Type B pancreatic cell (in vitro differentiated cells): ENCODE measurements at regions not wholly inside any gene's neighbourhood (a gene's known extent, or its start where the extent isn't known, plus 50 kb on each side); places are given as distances from the start of the nearest gene placed in this dataset.

Experiments
- DNase-seq: peaks from one replicate; pipeline ENCODE4 v3.0.0; 2021; ENCODE audit warnings: mixed read lengths; ENCODE audit not compliant: unreplicated experiment; ENCODE audit errors: extremely low spot score
- H3K27ac Mint-ChIP-seq: 2 replicates; pipeline ENCODE4 v1.8.0; 2021; ENCODE audit warnings: mild to moderate bottlenecking, mixed read lengths
- H3K27me3 Mint-ChIP-seq: 2 replicates; pipeline ENCODE4 v1.8.0; 2021; ENCODE audit warnings: mixed read lengths
- H3K36me3 Mint-ChIP-seq: 2 replicates; pipeline ENCODE4 v1.8.0; 2021; ENCODE audit warnings: mixed read lengths
- H3K4me1 Mint-ChIP-seq: one replicate; pipeline ENCODE4 v1.8.0; 2021; ENCODE audit warnings: mixed read lengths; ENCODE audit not compliant: unreplicated experiment
- H3K4me3 Mint-ChIP-seq: 2 replicates; pipeline ENCODE4 v1.8.0; 2021; ENCODE audit warnings: mild to moderate bottlenecking, mixed read lengths
- H3K9me3 Mint-ChIP-seq: 2 replicates; pipeline ENCODE4 v1.8.0; 2021; ENCODE audit warnings: mixed read lengths
- CTCF ChIP-seq: fragments of 200-600 bp; sonication (generic); conservative IDR thresholded peaks from 2 replicates; pipeline ENCODE4 v1.5.0; 2021; ENCODE audit warnings: antibody characterized with exemption, mild to moderate bottlenecking

- Mint-ChIP-seq H3K9me3 (peaks cover 8% of the 10 kb centered on the region), H3K27ac (no peak overlapping the region), H3K4me1 (peaks cover 11% of the 10 kb centered on the region), H3K27me3 (peaks cover 12% of the 10 kb centered on the region), H3K4me3 (no peak overlapping the region), H3K36me3 (no peaks in the 10 kb centered on the region)
- no peak for TF ChIP-seq CTCF
- no peak for DNase-seq
Observed at GRCh38 chr20:11379257-11380011, 538.3 kb upstream of the BTBD3 start.

- no peak for TF ChIP-seq CTCF
- Mint-ChIP-seq H3K27me3 (peaks cover 12% of the 10 kb centered on the region), H3K27ac (no peak overlapping the region), H3K9me3 (peaks cover 8% of the 10 kb centered on the region), H3K4me3 (peak overlapping the region; percentile 11), H3K36me3 (no peaks in the 10 kb centered on the region), H3K4me1 (peaks cover 11% of the 10 kb centered on the region)
- no peak for DNase-seq
Observed at GRCh38 chr20:11380283-11380682, 537.4 kb upstream of the BTBD3 start.

- Mint-ChIP-seq H3K27me3 (peaks cover 4% of the 10 kb centered on the region), H3K9me3 (no peaks in the 10 kb centered on the region), H3K4me3 (no peak overlapping the region), H3K27ac (no peak overlapping the region), H3K4me1 (no peaks in the 10 kb centered on the region), H3K36me3 (no peaks in the 10 kb centered on the region)
- DNase-seq, result no peak
- TF ChIP-seq CTCF, result no peak
Observed at GRCh38 chr20:11387189-11387754, 530.4 kb upstream of the BTBD3 start.

- DNase-seq, result no peak
Observed at GRCh38 chr20:11389186-11389585, 528.5 kb upstream of the BTBD3 start.

GRCh38 chr20:11391591-11391990, 526.1 kb upstream of the BTBD3 start:
- no peaks in the 10 kb centered on the region for H3K36me3 Mint-ChIP-seq
- peaks cover 4% of the 10 kb centered on the region for H3K27me3 Mint-ChIP-seq
- H3K4me1 Mint-ChIP-seq, result no peaks in the 10 kb centered on the region
- H3K9me3 Mint-ChIP-seq, result no peaks in the 10 kb centered on the region
- TF ChIP-seq CTCF, result no peak
- DNase-seq, result no peak
- no peak overlapping the region for H3K27ac Mint-ChIP-seq
- H3K4me3 Mint-ChIP-seq, result no peak overlapping the region

More at GRCh38 chr20:11389186-11389585, 528.5 kb upstream of the BTBD3 start:
- TF ChIP-seq CTCF, result no peak
- Mint-ChIP-seq H3K9me3 (no peaks in the 10 kb centered on the region), H3K4me1 (no peaks in the 10 kb centered on the region), H3K4me3 (no peak overlapping the region), H3K27me3 (peaks cover 2% of the 10 kb centered on the region), H3K36me3 (no peaks in the 10 kb centered on the region), H3K27ac (no peak overlapping the region)
